Esophagus squamous epithelium (tissue), 5 donors: ENCODE measurements at regions not wholly inside any gene's neighbourhood (a gene's known extent, or its start where the extent isn't known, plus 50 kb on each side); places are given as distances from the start of the nearest gene placed in this dataset.
"Not testable (repeated sequence)": the region's sequence is repeated elsewhere in the genome, so short reads cannot be mapped to it uniquely, and the experiment has no call there.

Source experiments
- DNase-seq: peaks from one replicate; lab custom pipeline; 2025; lab: John Stamatoyannopoulos, UW
- H3K27ac ChIP-seq, 4 donors: fragments of 200-600 bp; sonication (generic); one replicate each; pipeline ENCODE4 v1.5.1; 2016 to 2019; ENCODE audit warnings: mild to moderate bottlenecking in 1 of 4
- H3K27me3 ChIP-seq, 4 donors: fragments of 200-600 bp; sonication (generic); 1 replicate in 3 of 4; 2 replicates in 1 of 4; pipeline versions ENCODE4 v1.5.1 to v1.6.0; 2017 to 2021; ENCODE audit warnings: antibody characterized with exemption in 1 of 4
- H3K36me3 ChIP-seq, 3 donors: fragments of 200-600 bp; sonication (generic); one replicate each; pipeline ENCODE4 v1.5.1; 2016 to 2019
- H3K4me1 ChIP-seq, 3 donors: fragments of 200-600 bp; sonication (generic); one replicate each; pipeline ENCODE4 v1.5.1; 2017 to 2019
- H3K4me3 ChIP-seq, 4 donors: fragments of 200-600 bp; sonication (generic); 1 replicate in 3 of 4; 2 replicates in 1 of 4; pipeline ENCODE4 v1.5.1; 2016 to 2019; ENCODE audit warnings: mild to moderate bottlenecking in 2 of 4, moderate library complexity in 1 of 4
- H3K9me3 ChIP-seq, 3 donors: fragments of 200-600 bp; sonication (generic); one replicate each; pipeline ENCODE4 v1.5.1; 2016 to 2019
- CTCF ChIP-seq, 6 experiments: fragments of 450-650 bp in 4 of 6; fragments of 200-600 bp in 2 of 6; sonication (generic) in 2 of 6; IDR thresholded peaks; one replicate each; pipeline ENCODE4 v1.5.1; 2016 to 2019; ENCODE audit warnings: antibody characterized with exemption in 6 of 6, mild to moderate bottlenecking in 4 of 6, moderate library complexity in 4 of 6
- POLR2A ChIP-seq, 4 donors: fragments of 450-650 bp; IDR thresholded peaks; one replicate each; pipeline ENCODE4 v1.6.1; 2017; ENCODE audit warnings: antibody characterized with exemption in 4 of 4, mild to moderate bottlenecking in 4 of 4, moderate library complexity in 3 of 4
- WGBS, 2 donors: methylation state at CpG; one replicate each; pipeline ENCODE4 v1.1.5; 2018; 5-methylcytosine and 5-hydroxymethylcytosine counted together
- intact Hi-C: fragments of 100-400 bp; cut with DNase I; formaldehyde crosslinking; loops from one replicate; pipeline ENCODE4 v1.15.0; 2022
- donor health status: DM: yes; HTN: yes; CAD: no.

- intact Hi-C loops = no loop called here
- WGBS, 2 donors = 63 to 75% methylated on average over 1 of the region's 1 CpG
- TF ChIP-seq POLR2A (IDR thresholded peaks at IDR 0.05) (no peak), CTCF (IDR thresholded peaks at IDR 0.05) (no peak)
These were observed 870.7 kb upstream of the INTU start for GRCh38 chr4:126761947-126762662.

GRCh38 chr4:126762663-126763247 is 870.0 kb upstream of the INTU start:
- Histone ChIP-seq H3K27me3 (no peaks in the 10 kb centered on the region), H3K4me1 (no peaks in the 10 kb centered on the region), H3K4me3 (no peak overlapping the region), H3K27ac (no peak overlapping the region), H3K9me3 (no peaks in the 10 kb centered on the region), H3K36me3 (no peaks in the 10 kb centered on the region)
- intact Hi-C loops = no loop called here
- TF ChIP-seq CTCF (IDR thresholded peaks at IDR 0.05) = no peak
- TF ChIP-seq POLR2A (IDR thresholded peaks at IDR 0.05) = no peak
- DNase-seq = no peak
- 73 to 85% methylated on average over 5 of the region's 5 CpGs for WGBS, 2 donors

More at GRCh38 chr4:126761947-126762662, 870.7 kb upstream of the INTU start:
- no peaks in the 10 kb centered on the region for H3K9me3 ChIP-seq
- no peaks in the 10 kb centered on the region for H3K36me3 ChIP-seq
- no peaks in the 10 kb centered on the region for H3K4me1 ChIP-seq
- no peak overlapping the region for H3K4me3 ChIP-seq
- DNase-seq = no peak
- no peaks in the 10 kb centered on the region for H3K27me3 ChIP-seq
- H3K27ac ChIP-seq = no peak overlapping the region

GRCh38 chr4:126766241-126766640 is 866.5 kb upstream of the INTU start:
- H3K4me3 ChIP-seq = no peak overlapping the region
- no peaks in the 10 kb centered on the region for H3K9me3 ChIP-seq
- no peak overlapping the region for H3K27ac ChIP-seq
- H3K36me3 ChIP-seq = no peaks in the 10 kb centered on the region
- TF ChIP-seq CTCF (IDR thresholded peaks at IDR 0.05) (no peak), POLR2A (IDR thresholded peaks at IDR 0.05) (no peak)
- intact Hi-C loops = no loop called here
- H3K4me1 ChIP-seq = no peaks in the 10 kb centered on the region
- no peaks in the 10 kb centered on the region for H3K27me3 ChIP-seq
- 16 to 37% methylated on average over 2 of the region's 2 CpGs for WGBS, 2 donors
- DNase-seq = no peak

- Histone ChIP-seq H3K36me3 (no peaks in the 10 kb centered on the region), H3K9me3 (no peaks in the 10 kb centered on the region), H3K4me1 (no peaks in the 10 kb centered on the region), H3K27ac (no peak overlapping the region), H3K4me3 (no peak overlapping the region), H3K27me3 (no peaks in the 10 kb centered on the region)
- TF ChIP-seq CTCF (IDR thresholded peaks at IDR 0.05) = no peak
- no peak for TF ChIP-seq POLR2A (IDR thresholded peaks at IDR 0.05)
- intact Hi-C loops = no loop called here
- DNase-seq = no peak
These were observed 864.4 kb upstream of the INTU start for GRCh38 chr4:126768338-126768737.

- H3K4me1 ChIP-seq, H3K27ac ChIP-seq, H3K4me3 ChIP-seq, H3K27me3 ChIP-seq, H3K36me3 ChIP-seq, DNase-seq, intact Hi-C loops, H3K9me3 ChIP-seq: not testable (repeated sequence)
- 100% methylated on average over 1 of the region's 46 CpGs; no CpG with 5 or more reads in 1 of the 2 donors for WGBS, 2 donors
These were observed 861.8 kb upstream of the INTU start for GRCh38 chr4:126770811-126771553.

- H3K9me3 ChIP-seq, H3K36me3 ChIP-seq, DNase-seq, H3K4me1 ChIP-seq, H3K27me3 ChIP-seq, intact Hi-C loops, H3K27ac ChIP-seq, H3K4me3 ChIP-seq: not testable (repeated sequence)
- 54 to 76% methylated on average over 3 of the region's 5 CpGs for WGBS, 2 donors
These were observed 861.1 kb upstream of the INTU start for GRCh38 chr4:126771618-126772017.
